PFSK-1 (cell line): ENCODE measurements at regions not wholly inside any gene's neighbourhood (a gene's known extent, or its start where the extent isn't known, plus 50 kb on each side); places are given as distances from the start of the nearest gene placed in this dataset.

Experiments
- FOXP2 ChIP-seq: optimal IDR thresholded peaks from 2 replicates; pipeline ENCODE3; 2011; ENCODE audit warnings: borderline replicate concordance, control low read depth, inconsistent platforms; ENCODE audit not compliant: insufficient read depth; ENCODE audit errors: extremely low read length, extremely low read depth
- POLR2AphosphoS5 ChIP-seq: IDR thresholded peaks from 2 replicates; pipeline ENCODE4 v1.6.1; 2012; ENCODE audit warnings: low read depth, mild to moderate bottlenecking, control low read depth, low read length, moderate library complexity
- REST ChIP-seq, 2 experiments: IDR thresholded peaks; 2 replicates each; pipeline versions ENCODE4 v1.6.1 to v1.8.0; 2011 to 2012; ENCODE audit warnings: low read depth in 2 of 2, low read length in 2 of 2, control low read depth in 1 of 2, inconsistent platforms in 1 of 2, mild to moderate bottlenecking in 1 of 2, moderate library complexity in 1 of 2; ENCODE audit not compliant: insufficient read depth in 1 of 2
- SIN3A ChIP-seq: IDR thresholded peaks from 2 replicates; pipeline ENCODE4 v1.6.1; 2012; ENCODE audit warnings: mild to moderate bottlenecking, low read length, moderate library complexity, borderline replicate concordance; ENCODE audit not compliant: insufficient read depth
- TAF1 ChIP-seq: IDR thresholded peaks from 2 replicates; pipeline ENCODE4 v1.6.1; 2012; ENCODE audit warnings: low read length, control low read depth, borderline replicate concordance; ENCODE audit not compliant: insufficient read depth

- TF ChIP-seq POLR2AphosphoS5 (no peak), REST (IDR thresholded peaks at IDR 0.05; ENCODE audit: insufficient read depth in 1 of 2, low read depth in 2 of 2, low read length in 2 of 2) (no peak), SIN3A (no peak), TAF1 (no peak), FOXP2 (no peak)
Observed at GRCh38 chr11:119875841-119876600, 147.0 kb upstream of the NECTIN1 start.
